OCI-LY3 (cell line): ENCODE measurements at regions not wholly inside any gene's neighbourhood (a gene's known extent, or its start where the extent isn't known, plus 50 kb on each side); places are given as distances from the start of the nearest gene placed in this dataset.

ENCODE experiments used
- H2AFZ ChIP-seq: fragments of 200-600, 300-600 bp; shearing (Covaris generic); 2 replicates; pipeline ENCODE4 v1.6.0; 2014; ENCODE audit warnings: antibody characterized with exemption, low read depth, low read length
- H3K27ac ChIP-seq: fragments of 200-600, 300-600 bp; sonication (generic); 2 replicates; pipeline ENCODE4 v1.5.1; 2014; ENCODE audit warnings: mild to moderate bottlenecking, low read length, moderate library complexity, mixed read lengths
- H3K27me3 ChIP-seq: fragments of 200-600, 300-600 bp; sonication (generic); 2 replicates; pipeline ENCODE4 v1.6.1; 2014; ENCODE audit warnings: low read depth, low read length, mixed read lengths
- H3K36me3 ChIP-seq: fragments of 200-600, 300-600 bp; sonication (generic); replicated peaks from 2 replicates; pipeline ENCODE3; 2014; ENCODE audit warnings: low read depth, low read length, mixed read lengths
- H3K4me1 ChIP-seq: fragments of 300-600, 200-600 bp; sonication (generic); 2 replicates; pipeline ENCODE4 v1.6.1; 2014; ENCODE audit warnings: low read length, mixed read lengths
- H3K4me2 ChIP-seq: fragments of 200-600, 300-600 bp; sonication (generic); 2 replicates; pipeline ENCODE4 v1.6.1; 2014; ENCODE audit warnings: low read length, mixed read lengths
- H3K4me3 ChIP-seq: fragments of 300-600, 200-600 bp; sonication (generic); 2 replicates; pipeline ENCODE4 v1.5.1; 2014; ENCODE audit warnings: antibody characterized with exemption, mild to moderate bottlenecking, low read length, moderate library complexity
- H3K79me2 ChIP-seq: fragments of 300-600, 200-600 bp; shearing (Covaris generic); 2 replicates; pipeline ENCODE4 v1.6.1; 2014; ENCODE audit warnings: mild to moderate bottlenecking, low read length, mixed read lengths
- H3K9ac ChIP-seq: fragments of 300-600, 200-600 bp; shearing (Covaris generic); 2 replicates; pipeline ENCODE4 v1.6.0; 2014; ENCODE audit warnings: mild to moderate bottlenecking, low read length, moderate library complexity
- H3K9me3 ChIP-seq: fragments of 200-600, 300-600 bp; shearing (Covaris generic); 2 replicates; pipeline ENCODE4 v1.6.1; 2014; ENCODE audit warnings: low read length, mixed read lengths; ENCODE audit not compliant: insufficient read depth
- H4K20me1 ChIP-seq: fragments of 200-600, 300-600 bp; sonication (generic); 2 replicates; pipeline ENCODE4 v1.6.1; 2016; ENCODE audit warnings: low read length, mixed read lengths; ENCODE audit not compliant: insufficient read depth
- CTCF ChIP-seq: fragments of 200-600, 300-600 bp; sonication (generic); IDR thresholded peaks from 2 replicates; pipeline ENCODE4 v1.5.1; 2014; ENCODE audit warnings: antibody characterized with exemption, low read length, low read depth
- EZH2phosphoT487 ChIP-seq: fragments of 200-600 bp; shearing (Covaris generic); IDR thresholded peaks from 2 replicates; pipeline ENCODE4 v1.6.1; 2018; ENCODE audit warnings: antibody characterized with exemption, mixed run types, low read depth

- Histone ChIP-seq H3K27me3 (peaks cover 6% of the 10 kb centered on the region; the same call in 1 of the 2 replicates), H3K36me3 (no peaks in the 10 kb centered on the region), H3K79me2 (no peaks in the 10 kb centered on the region), H3K4me2 (no peak overlapping the region), H3K9me3 (no peaks in the 10 kb centered on the region), H3K4me1 (no peaks in the 10 kb centered on the region), H2AFZ (no peak overlapping the region), H3K27ac (no peak overlapping the region), H4K20me1 (no peaks in the 10 kb centered on the region), H3K9ac (no peak overlapping the region), H3K4me3 (no peak overlapping the region)
- TF ChIP-seq EZH2phosphoT487 (no peak), CTCF (no peak)
Observed at GRCh38 chr18:75681538-75682115, 254.1 kb upstream of the SMIM21 start.

- H3K27me3 ChIP-seq = no peaks in the 10 kb centered on the region
Observed at GRCh38 chr18:75679331-75679730, 251.8 kb upstream of the SMIM21 start.

GRCh38 chr18:75678627-75679026 lies 251.1 kb upstream of the SMIM21 start:
- H3K4me2 ChIP-seq = no peak overlapping the region
- H3K4me1 ChIP-seq = no peaks in the 10 kb centered on the region
- no peak for TF ChIP-seq EZH2phosphoT487
- no peak for TF ChIP-seq CTCF
- H3K9ac ChIP-seq = no peak overlapping the region
- no peaks in the 10 kb centered on the region for H3K36me3 ChIP-seq
- no peak overlapping the region for H3K4me3 ChIP-seq
- H2AFZ ChIP-seq = no peak overlapping the region
- no peaks in the 10 kb centered on the region for H3K27me3 ChIP-seq
- no peaks in the 10 kb centered on the region for H4K20me1 ChIP-seq
- H3K27ac ChIP-seq = no peak overlapping the region
- H3K79me2 ChIP-seq = no peaks in the 10 kb centered on the region
- no peaks in the 10 kb centered on the region for H3K9me3 ChIP-seq

More at GRCh38 chr18:75679331-75679730, 251.8 kb upstream of the SMIM21 start:
- TF ChIP-seq EZH2phosphoT487 (no peak), CTCF (no peak)
- no peak overlapping the region for H3K9ac ChIP-seq
- no peak overlapping the region for H3K27ac ChIP-seq
- no peaks in the 10 kb centered on the region for H3K4me1 ChIP-seq
- no peaks in the 10 kb centered on the region for H3K79me2 ChIP-seq
- no peak overlapping the region for H2AFZ ChIP-seq
- no peaks in the 10 kb centered on the region for H4K20me1 ChIP-seq
- no peak overlapping the region for H3K4me2 ChIP-seq
- H3K36me3 ChIP-seq = no peaks in the 10 kb centered on the region
- no peaks in the 10 kb centered on the region for H3K9me3 ChIP-seq
- H3K4me3 ChIP-seq = no peak overlapping the region

GRCh38 chr18:75677696-75678455 lies 250.4 kb upstream of the SMIM21 start:
- H3K4me1 ChIP-seq = no peaks in the 10 kb centered on the region
- H3K4me2 ChIP-seq = no peak overlapping the region
- no peaks in the 10 kb centered on the region for H3K79me2 ChIP-seq
- no peak overlapping the region for H3K9ac ChIP-seq
- no peak overlapping the region for H3K27ac ChIP-seq
- TF ChIP-seq EZH2phosphoT487 (no peak), CTCF (no peak)
- H3K9me3 ChIP-seq = no peaks in the 10 kb centered on the region
- no peak overlapping the region for H3K4me3 ChIP-seq
- H3K27me3 ChIP-seq = no peaks in the 10 kb centered on the region
- no peaks in the 10 kb centered on the region for H4K20me1 ChIP-seq
- no peak overlapping the region for H2AFZ ChIP-seq
- H3K36me3 ChIP-seq = no peaks in the 10 kb centered on the region
